GM23248 (cell line): ENCODE measurements at regions not wholly inside any gene's neighbourhood (a gene's known extent, or its start where the extent isn't known, plus 50 kb on each side); places are given as distances from the start of the nearest gene placed in this dataset.

ENCODE experiments used
- EZH2 ChIP-seq: fragments of 200-600 bp; sonication (generic); IDR thresholded peaks from 2 replicates; pipeline ENCODE4 v1.6.1; 2018; ENCODE audit warnings: antibody characterized with exemption, mild to moderate bottlenecking; ENCODE audit not compliant: insufficient read depth, poor library complexity, severe bottlenecking
- EZH2phosphoT487 ChIP-seq: fragments of 200-600 bp; sonication (generic); IDR thresholded peaks from 2 replicates; pipeline ENCODE4 v1.6.1; 2018; ENCODE audit warnings: antibody characterized with exemption, moderate library complexity, mild to moderate bottlenecking, low read depth; ENCODE audit not compliant: insufficient read depth

- TF ChIP-seq EZH2phosphoT487, result no peak
- TF ChIP-seq EZH2, result no peak
Measured at GRCh38 chr22:26821854-26822253, 164.5 kb downstream of the MIAT start.
